ENCODE measurements at regions not wholly inside any gene's neighbourhood (a gene's known extent, or its start where the extent isn't known, plus 50 kb on each side); places are given as distances from the start of the nearest gene placed in this dataset.
"Not testable (repeated sequence)": the region's sequence is repeated elsewhere in the genome, so short reads cannot be mapped to it uniquely, and the experiment has no call there.

- no peak for DNase-seq
These were observed 117.7 kb upstream of the GRM7 start for GRCh38 chr3:6743067-6743720.

GRCh38 chr3:6746443-6746842 lies 114.5 kb upstream of the GRM7 start:
- DNase-seq: no peak

GRCh38 chr3:6747017-6747416 lies 113.9 kb upstream of the GRM7 start:
- DNase-seq: no peak

GRCh38 chr3:6750782-6751181 lies 110.1 kb upstream of the GRM7 start:
- DNase-seq: no peak

GRCh38 chr3:6753536-6753935 lies 107.4 kb upstream of the GRM7 start:
- DNase-seq: no peak

- not testable (repeated sequence) for DNase-seq
These were observed 91.2 kb upstream of the GRM7 start for GRCh38 chr3:6769532-6770396.

GRCh38 chr3:6770397-6770690 lies 90.6 kb upstream of the GRM7 start:
- no peak for DNase-seq

- DNase-seq: no peak
These were observed 89.7 kb upstream of the GRM7 start for GRCh38 chr3:6771171-6771570.

- DNase-seq: no peak
These were observed 81.8 kb upstream of the GRM7 start for GRCh38 chr3:6779140-6779539.

- no peak for DNase-seq
These were observed 79.8 kb upstream of the GRM7 start for GRCh38 chr3:6781092-6781491.

GRCh38 chr3:6785726-6786125 lies 75.2 kb upstream of the GRM7 start:
- DNase-seq: no peak

GRCh38 chr3:6791161-6791560 lies 69.8 kb upstream of the GRM7 start:
- no peak for DNase-seq

GRCh38 chr3:6799264-6799915 lies 61.5 kb upstream of the GRM7 start:
- peak; percentile 4 to 18 for DNase-seq

GRCh38 chr3:6803619-6804018 lies 57.3 kb upstream of the GRM7 start:
- DNase-seq: no peak

GRCh38 chr3:6805236-6805635 lies 55.7 kb upstream of the GRM7 start:
- DNase-seq: no peak

GRCh38 chr3:6806991-6807390 lies 53.9 kb upstream of the GRM7 start:
- DNase-seq: no peak

GRCh38 chr3:6807967-6808588 lies 52.8 kb upstream of the GRM7 start:
- no peak for DNase-seq

GRCh38 chr3:6809349-6809748 lies 51.6 kb upstream of the GRM7 start:
- DNase-seq: no peak
